ENCODE measurements at regions not wholly inside any gene's neighbourhood (a gene's known extent, or its start where the extent isn't known, plus 50 kb on each side); places are given as distances from the start of the nearest gene placed in this dataset.

DNA sequence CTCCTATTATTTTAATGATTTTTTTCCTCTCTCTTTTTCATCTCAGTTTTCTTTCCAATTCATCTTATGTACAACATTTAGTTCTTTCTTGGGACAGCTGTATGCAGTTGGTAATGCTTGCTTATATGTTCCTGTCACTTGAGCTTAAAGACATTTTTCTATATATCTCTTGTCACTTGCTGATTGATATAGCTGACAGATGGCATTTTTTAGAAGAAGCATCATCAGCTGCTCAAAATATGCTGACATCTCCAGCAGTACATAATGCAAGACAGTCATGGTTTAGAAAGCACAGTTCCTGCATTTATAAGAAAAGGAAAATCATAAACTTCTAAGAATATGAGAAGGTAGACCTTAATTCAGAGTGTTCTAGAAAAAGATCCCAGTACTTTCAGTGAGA, 56.5 kb downstream of the DCAF8L1 start:
- no peak overlapping the region for H3K9ac ChIP-seq
- Mint-ChIP-seq H3K4me3 (no peak overlapping the region), H3K27ac (no peak overlapping the region), H3K27me3 (ENCODE audit: insufficient read depth, low read depth) (no peaks in the 10 kb centered on the region), H3K4me1 (no peaks in the 10 kb centered on the region), H3K36me3 (no peaks in the 10 kb centered on the region), H3K9me3 (peaks cover 2% of the 10 kb centered on the region)
- H3K27ac ChIP-seq: no peak overlapping the region
- TF ChIP-seq EZH2 (IDR thresholded peaks at IDR 0.05) (no peak), EZH2phosphoT487 (IDR thresholded peaks at IDR 0.05) (no peak)
- TF ChIP-seq, protein P1, sequence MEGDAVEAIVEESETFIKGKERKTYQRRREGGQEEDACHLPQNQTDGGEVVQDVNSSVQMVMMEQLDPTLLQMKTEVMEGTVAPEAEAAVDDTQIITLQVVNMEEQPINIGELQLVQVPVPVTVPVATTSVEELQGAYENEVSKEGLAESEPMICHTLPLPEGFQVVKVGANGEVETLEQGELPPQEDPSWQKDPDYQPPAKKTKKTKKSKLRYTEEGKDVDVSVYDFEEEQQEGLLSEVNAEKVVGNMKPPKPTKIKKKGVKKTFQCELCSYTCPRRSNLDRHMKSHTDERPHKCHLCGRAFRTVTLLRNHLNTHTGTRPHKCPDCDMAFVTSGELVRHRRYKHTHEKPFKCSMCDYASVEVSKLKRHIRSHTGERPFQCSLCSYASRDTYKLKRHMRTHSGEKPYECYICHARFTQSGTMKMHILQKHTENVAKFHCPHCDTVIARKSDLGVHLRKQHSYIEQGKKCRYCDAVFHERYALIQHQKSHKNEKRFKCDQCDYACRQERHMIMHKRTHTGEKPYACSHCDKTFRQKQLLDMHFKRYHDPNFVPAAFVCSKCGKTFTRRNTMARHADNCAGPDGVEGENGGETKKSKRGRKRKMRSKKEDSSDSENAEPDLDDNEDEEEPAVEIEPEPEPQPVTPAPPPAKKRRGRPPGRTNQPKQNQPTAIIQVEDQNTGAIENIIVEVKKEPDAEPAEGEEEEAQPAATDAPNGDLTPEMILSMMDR (IDR thresholded peaks at IDR 0.05): no peak
- no peaks in the 10 kb centered on the region for H3K27me3 ChIP-seq
- H3K79me2 ChIP-seq (ENCODE audit: low read depth): no peaks in the 10 kb centered on the region
- no peak for DNase-seq (ENCODE audit: low spot score)
- no peaks in the 10 kb centered on the region for H3K4me1 ChIP-seq
- no peak overlapping the region for H3K4me3 ChIP-seq
- no peaks in the 10 kb centered on the region for H3K36me3 ChIP-seq
- no peaks in the 10 kb centered on the region for H3F3A ChIP-seq (ENCODE audit: low read depth)
- H2AFZ ChIP-seq (replicated peaks): no peak overlapping the region
- H3K9me3 ChIP-seq (ENCODE audit: low read depth): no peaks in the 10 kb centered on the region
- no peaks in the 10 kb centered on the region for H4K20me1 ChIP-seq (ENCODE audit: low read depth)
- no peak overlapping the region for H3K4me2 ChIP-seq

DNA sequence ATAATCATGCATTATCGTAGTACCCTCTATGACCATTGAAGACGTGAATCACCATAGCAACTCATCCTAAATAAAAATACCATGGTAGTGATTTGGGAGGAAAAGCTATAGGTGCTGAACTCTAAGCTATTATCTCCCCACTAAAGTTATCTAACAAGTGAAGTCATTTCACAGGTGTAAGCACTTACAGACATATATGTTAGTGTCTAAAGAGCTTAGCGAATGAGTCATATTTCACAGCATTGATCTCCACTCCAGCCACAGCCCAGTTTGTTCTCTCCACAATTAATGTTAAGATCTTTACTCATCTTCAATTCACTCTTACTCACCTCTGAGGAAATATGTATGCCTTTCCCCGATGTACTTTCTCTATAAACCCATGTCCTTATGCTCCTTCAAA, 57.0 kb downstream of the DCAF8L1 start:
- TF ChIP-seq EZH2 (IDR thresholded peaks at IDR 0.05) (no peak), EZH2phosphoT487 (IDR thresholded peaks at IDR 0.05) (no peak)
- TF ChIP-seq, protein P1 (IDR thresholded peaks at IDR 0.05): no peak
- no peaks in the 10 kb centered on the region for H3K27me3 Mint-ChIP-seq (ENCODE audit: insufficient read depth, low read depth)
- H3K4me3 ChIP-seq: no peak overlapping the region
- H3K4me3 Mint-ChIP-seq: no peak overlapping the region
- H3F3A ChIP-seq (ENCODE audit: low read depth): no peaks in the 10 kb centered on the region
- H3K36me3 Mint-ChIP-seq: no peaks in the 10 kb centered on the region
- no peaks in the 10 kb centered on the region for H3K4me1 ChIP-seq
- H2AFZ ChIP-seq (replicated peaks): no peak overlapping the region
- no peaks in the 10 kb centered on the region for H4K20me1 ChIP-seq (ENCODE audit: low read depth)
- H3K27ac Mint-ChIP-seq: no peak overlapping the region
- H3K36me3 ChIP-seq: no peaks in the 10 kb centered on the region
- H3K9me3 ChIP-seq (ENCODE audit: low read depth): no peaks in the 10 kb centered on the region
- H3K27me3 ChIP-seq: no peaks in the 10 kb centered on the region
- no peaks in the 10 kb centered on the region for H3K79me2 ChIP-seq (ENCODE audit: low read depth)
- no peak overlapping the region for H3K27ac ChIP-seq
- no peak for DNase-seq (ENCODE audit: low spot score)
- H3K4me2 ChIP-seq: no peak overlapping the region
- peaks cover 2% of the 10 kb centered on the region for H3K9me3 Mint-ChIP-seq
- no peaks in the 10 kb centered on the region for H3K4me1 Mint-ChIP-seq
- no peak overlapping the region for H3K9ac ChIP-seq

DNA sequence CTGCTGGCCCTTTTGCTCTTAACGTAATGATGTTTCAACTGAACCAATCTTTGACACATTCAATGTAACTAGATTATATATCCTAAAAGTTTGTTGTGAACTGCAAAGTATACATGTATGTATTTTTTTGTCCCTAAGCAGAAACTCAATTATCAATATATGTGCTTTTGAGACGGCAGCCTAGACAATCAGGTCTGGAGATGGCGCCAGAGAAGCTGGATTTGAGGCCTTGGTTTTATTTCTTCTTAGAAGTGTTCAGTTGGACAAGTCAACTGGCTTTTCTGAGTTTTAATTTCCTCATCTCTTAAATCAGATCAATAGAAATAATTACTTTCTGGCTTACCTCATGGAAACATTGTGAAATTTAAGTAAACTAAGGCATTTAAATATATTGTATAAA, 62.5 kb downstream of the DCAF8L1 start:
- TF ChIP-seq EZH2 (IDR thresholded peaks at IDR 0.05) (no peak), EZH2phosphoT487 (IDR thresholded peaks at IDR 0.05) (no peak)
- TF ChIP-seq, protein P1 (IDR thresholded peaks at IDR 0.05): peak; percentile 45
- no peak overlapping the region for H3K27ac ChIP-seq
- no peak overlapping the region for H3K9ac ChIP-seq
- Mint-ChIP-seq H3K27ac (no peak overlapping the region), H3K27me3 (ENCODE audit: insufficient read depth, low read depth) (no peaks in the 10 kb centered on the region), H3K36me3 (no peaks in the 10 kb centered on the region), H3K4me1 (no peaks in the 10 kb centered on the region), H3K9me3 (no peaks in the 10 kb centered on the region), H3K4me3 (no peak overlapping the region)
- H3K4me2 ChIP-seq: no peak overlapping the region
- no peaks in the 10 kb centered on the region for H3F3A ChIP-seq (ENCODE audit: low read depth)
- H3K9me3 ChIP-seq (ENCODE audit: low read depth): no peaks in the 10 kb centered on the region
- no peak overlapping the region for H3K4me3 ChIP-seq
- no peaks in the 10 kb centered on the region for H4K20me1 ChIP-seq (ENCODE audit: low read depth)
- no peaks in the 10 kb centered on the region for H3K79me2 ChIP-seq (ENCODE audit: low read depth)
- no peaks in the 10 kb centered on the region for H3K4me1 ChIP-seq
- no peaks in the 10 kb centered on the region for H3K36me3 ChIP-seq
- H2AFZ ChIP-seq (replicated peaks): no peak overlapping the region
- H3K27me3 ChIP-seq: no peaks in the 10 kb centered on the region
- peak; percentile 11 for DNase-seq (ENCODE audit: low spot score)
